Activated naive CD4-positive, alpha-beta T cell treated with anti-CD3 and anti-CD28 coated beads, Interleukin-2, amount 50 U/mL, for 16 hours (primary cell): ENCODE measurements at regions not wholly inside any gene's neighbourhood (a gene's known extent, or its start where the extent isn't known, plus 50 kb on each side); places are given as distances from the start of the nearest gene placed in this dataset.

Source experiments
- DNase-seq: peaks from one replicate; pipeline ENCODE4 v3.0.0-alpha.2; 2020

GRCh38 chr9:29799227-29799626 is 2225.9 kb upstream of the C9orf72 start:
- DNase-seq: no peak

- no peak for DNase-seq
These were observed 2227.5 kb upstream of the C9orf72 start for GRCh38 chr9:29800821-29801220.

GRCh38 chr9:29802454-29802853 is 2229.2 kb upstream of the C9orf72 start:
- DNase-seq: no peak

- DNase-seq: no peak
These were observed 2233.8 kb upstream of the C9orf72 start for GRCh38 chr9:29806937-29807618.

GRCh38 chr9:29816954-29817703 is 2243.8 kb upstream of the C9orf72 start:
- no peak for DNase-seq

- no peak for DNase-seq
These were observed 2249.2 kb upstream of the C9orf72 start for GRCh38 chr9:29822458-29822857.

GRCh38 chr9:29826421-29826820 is 2253.1 kb upstream of the C9orf72 start:
- DNase-seq: no peak

GRCh38 chr9:29830821-29831220 is 2257.5 kb upstream of the C9orf72 start:
- DNase-seq: no peak

GRCh38 chr9:29838491-29839020 is 2265.3 kb upstream of the C9orf72 start:
- DNase-seq: no peak

- no peak for DNase-seq
These were observed 2271.0 kb upstream of the C9orf72 start for GRCh38 chr9:29844251-29844650.

GRCh38 chr9:29850664-29851063 is 2277.4 kb upstream of the C9orf72 start:
- DNase-seq: no peak

- no peak for DNase-seq
These were observed 2288.5 kb upstream of the C9orf72 start for GRCh38 chr9:29861803-29862202.

- no peak for DNase-seq
These were observed 2292.6 kb upstream of the C9orf72 start for GRCh38 chr9:29865764-29866313.

- DNase-seq: no peak
These were observed 2293.3 kb upstream of the C9orf72 start for GRCh38 chr9:29866556-29866955.

GRCh38 chr9:29873579-29873978 is 2300.3 kb upstream of the C9orf72 start:
- DNase-seq: no peak

GRCh38 chr9:29875547-29875946 is 2302.3 kb upstream of the C9orf72 start:
- no peak for DNase-seq

- DNase-seq: no peak
These were observed 2309.5 kb upstream of the C9orf72 start for GRCh38 chr9:29882767-29883166.

GRCh38 chr9:29906065-29906464 is 2332.8 kb upstream of the C9orf72 start:
- no peak for DNase-seq

- DNase-seq: no peak
These were observed 2354.8 kb upstream of the C9orf72 start for GRCh38 chr9:29928072-29928471.

GRCh38 chr9:29939559-29939958 is 2366.3 kb upstream of the C9orf72 start:
- no peak for DNase-seq

- no peak for DNase-seq
These were observed 2371.7 kb upstream of the C9orf72 start for GRCh38 chr9:29945012-29945411.

- no peak for DNase-seq
These were observed 2385.2 kb upstream of the C9orf72 start for GRCh38 chr9:29958469-29958868.

- no peak for DNase-seq
These were observed 2392.6 kb upstream of the C9orf72 start for GRCh38 chr9:29965834-29966233.

GRCh38 chr9:29966247-29966646 is 2393.0 kb upstream of the C9orf72 start:
- DNase-seq: no peak
